ENCODE measurements at regions not wholly inside any gene's neighbourhood (a gene's known extent, or its start where the extent isn't known, plus 50 kb on each side); places are given as distances from the start of the nearest gene placed in this dataset.
"Not testable (repeated sequence)": the region's sequence is repeated elsewhere in the genome, so short reads cannot be mapped to it uniquely, and the experiment has no call there.

- H3K4me3 ChIP-seq (ENCODE audit: low read depth in 1 of 2, low read length in 2 of 2); H3K4me1 ChIP-seq (ENCODE audit: control insufficient read depth in 2 of 2, insufficient read depth in 2 of 2, low read length in 1 of 2); H3K27ac ChIP-seq (ENCODE audit: low read depth in 2 of 2, low read length in 1 of 2); H3K27me3 ChIP-seq (ENCODE audit: control insufficient read depth in 1 of 2, insufficient read depth in 2 of 2, low read length in 2 of 2); H3K9me3 ChIP-seq (ENCODE audit: control insufficient read depth in 2 of 2, insufficient read depth in 1 of 2, low read depth in 1 of 2, low read length in 1 of 2); H3K36me3 ChIP-seq (ENCODE audit: control insufficient read depth in 2 of 2, insufficient read depth in 2 of 2, low read length in 1 of 2): not testable (repeated sequence)
- WGBS, 2 donors = no CpG with 5 or more reads among the region's 17 CpGs
Measured at GRCh38 chr6:26799903-26800633, 140.5 kb upstream of the ZNF322 start.

GRCh38 chr6:26803762-26804161 lies 144.2 kb upstream of the ZNF322 start:
- H3K4me1 ChIP-seq (ENCODE audit: control insufficient read depth in 2 of 2, insufficient read depth in 2 of 2, low read length in 1 of 2); H3K9me3 ChIP-seq (ENCODE audit: control insufficient read depth in 2 of 2, insufficient read depth in 1 of 2, low read depth in 1 of 2, low read length in 1 of 2); H3K4me3 ChIP-seq (ENCODE audit: low read depth in 1 of 2, low read length in 2 of 2); H3K27ac ChIP-seq (ENCODE audit: low read depth in 2 of 2, low read length in 1 of 2); H3K27me3 ChIP-seq (ENCODE audit: control insufficient read depth in 1 of 2, insufficient read depth in 2 of 2, low read length in 2 of 2); H3K36me3 ChIP-seq (ENCODE audit: control insufficient read depth in 2 of 2, insufficient read depth in 2 of 2, low read length in 1 of 2): not testable (repeated sequence)
- WGBS, 2 donors = no CpG with 5 or more reads among the region's 16 CpGs

GRCh38 chr6:26811486-26812116 lies 152.1 kb upstream of the ZNF322 start:
- not testable (repeated sequence) for H3K27me3 ChIP-seq (ENCODE audit: control insufficient read depth in 1 of 2, insufficient read depth in 2 of 2, low read length in 2 of 2); H3K27ac ChIP-seq (ENCODE audit: low read depth in 2 of 2, low read length in 1 of 2); H3K36me3 ChIP-seq (ENCODE audit: control insufficient read depth in 2 of 2, insufficient read depth in 2 of 2, low read length in 1 of 2); H3K4me3 ChIP-seq (ENCODE audit: low read depth in 1 of 2, low read length in 2 of 2); H3K4me1 ChIP-seq (ENCODE audit: control insufficient read depth in 2 of 2, insufficient read depth in 2 of 2, low read length in 1 of 2); H3K9me3 ChIP-seq (ENCODE audit: control insufficient read depth in 2 of 2, insufficient read depth in 1 of 2, low read depth in 1 of 2, low read length in 1 of 2)
- WGBS, 2 donors = no CpG with 5 or more reads among the region's 36 CpGs

- no CpG with 5 or more reads among the region's 5 CpGs for WGBS, 2 donors
- H3K4me3 ChIP-seq (ENCODE audit: low read depth in 1 of 2, low read length in 2 of 2); H3K9me3 ChIP-seq (ENCODE audit: control insufficient read depth in 2 of 2, insufficient read depth in 1 of 2, low read depth in 1 of 2, low read length in 1 of 2); H3K4me1 ChIP-seq (ENCODE audit: control insufficient read depth in 2 of 2, insufficient read depth in 2 of 2, low read length in 1 of 2); H3K27me3 ChIP-seq (ENCODE audit: control insufficient read depth in 1 of 2, insufficient read depth in 2 of 2, low read length in 2 of 2); H3K27ac ChIP-seq (ENCODE audit: low read depth in 2 of 2, low read length in 1 of 2); H3K36me3 ChIP-seq (ENCODE audit: control insufficient read depth in 2 of 2, insufficient read depth in 2 of 2, low read length in 1 of 2): not testable (repeated sequence)
Measured at GRCh38 chr6:26818640-26819225, 159.2 kb upstream of the ZNF322 start.

GRCh38 chr6:26827965-26828364 lies 168.4 kb upstream of the ZNF322 start:
- not testable (repeated sequence) for H3K36me3 ChIP-seq (ENCODE audit: control insufficient read depth in 2 of 2, insufficient read depth in 2 of 2, low read length in 1 of 2)
- no CpG with 5 or more reads among the region's 4 CpGs for WGBS, 2 donors

GRCh38 chr6:26829480-26829879 lies 169.9 kb upstream of the ZNF322 start:
- H3K9me3 ChIP-seq (ENCODE audit: control insufficient read depth in 2 of 2, insufficient read depth in 1 of 2, low read depth in 1 of 2, low read length in 1 of 2); H3K27ac ChIP-seq (ENCODE audit: low read depth in 2 of 2, low read length in 1 of 2); H3K27me3 ChIP-seq (ENCODE audit: control insufficient read depth in 1 of 2, insufficient read depth in 2 of 2, low read length in 2 of 2); H3K4me1 ChIP-seq (ENCODE audit: control insufficient read depth in 2 of 2, insufficient read depth in 2 of 2, low read length in 1 of 2); H3K4me3 ChIP-seq (ENCODE audit: low read depth in 1 of 2, low read length in 2 of 2); H3K36me3 ChIP-seq (ENCODE audit: control insufficient read depth in 2 of 2, insufficient read depth in 2 of 2, low read length in 1 of 2): not testable (repeated sequence)
- no CpG with 5 or more reads among the region's 2 CpGs for WGBS, 2 donors

More at GRCh38 chr6:26827965-26828364, 168.4 kb upstream of the ZNF322 start:
- not testable (repeated sequence) for H3K4me3 ChIP-seq (ENCODE audit: low read depth in 1 of 2, low read length in 2 of 2); H3K27ac ChIP-seq (ENCODE audit: low read depth in 2 of 2, low read length in 1 of 2); H3K4me1 ChIP-seq (ENCODE audit: control insufficient read depth in 2 of 2, insufficient read depth in 2 of 2, low read length in 1 of 2); H3K27me3 ChIP-seq (ENCODE audit: control insufficient read depth in 1 of 2, insufficient read depth in 2 of 2, low read length in 2 of 2); H3K9me3 ChIP-seq (ENCODE audit: control insufficient read depth in 2 of 2, insufficient read depth in 1 of 2, low read depth in 1 of 2, low read length in 1 of 2)

- H3K9me3 ChIP-seq (ENCODE audit: control insufficient read depth in 2 of 2, insufficient read depth in 1 of 2, low read depth in 1 of 2, low read length in 1 of 2); H3K4me1 ChIP-seq (ENCODE audit: control insufficient read depth in 2 of 2, insufficient read depth in 2 of 2, low read length in 1 of 2); H3K4me3 ChIP-seq (ENCODE audit: low read depth in 1 of 2, low read length in 2 of 2); H3K27ac ChIP-seq (ENCODE audit: low read depth in 2 of 2, low read length in 1 of 2); H3K27me3 ChIP-seq (ENCODE audit: control insufficient read depth in 1 of 2, insufficient read depth in 2 of 2, low read length in 2 of 2); H3K36me3 ChIP-seq (ENCODE audit: control insufficient read depth in 2 of 2, insufficient read depth in 2 of 2, low read length in 1 of 2): not testable (repeated sequence)
- 80 to 85% methylated on average over 9 of the region's 9 CpGs for WGBS, 2 donors
Measured at GRCh38 chr6:26830992-26831391, 171.4 kb upstream of the ZNF322 start.

- H3K4me1 ChIP-seq (ENCODE audit: control insufficient read depth in 2 of 2, insufficient read depth in 2 of 2, low read length in 1 of 2); H3K27ac ChIP-seq (ENCODE audit: low read depth in 2 of 2, low read length in 1 of 2); H3K27me3 ChIP-seq (ENCODE audit: control insufficient read depth in 1 of 2, insufficient read depth in 2 of 2, low read length in 2 of 2); H3K9me3 ChIP-seq (ENCODE audit: control insufficient read depth in 2 of 2, insufficient read depth in 1 of 2, low read depth in 1 of 2, low read length in 1 of 2); H3K4me3 ChIP-seq (ENCODE audit: low read depth in 1 of 2, low read length in 2 of 2); H3K36me3 ChIP-seq (ENCODE audit: control insufficient read depth in 2 of 2, insufficient read depth in 2 of 2, low read length in 1 of 2): not testable (repeated sequence)
- WGBS, 2 donors = 93% methylated on average over 4 to 5 of the region's 5 CpGs
Measured at GRCh38 chr6:26835707-26836106, 176.2 kb upstream of the ZNF322 start.

- H3K4me1 ChIP-seq (ENCODE audit: control insufficient read depth in 2 of 2, insufficient read depth in 2 of 2, low read length in 1 of 2); H3K36me3 ChIP-seq (ENCODE audit: control insufficient read depth in 2 of 2, insufficient read depth in 2 of 2, low read length in 1 of 2); H3K27ac ChIP-seq (ENCODE audit: low read depth in 2 of 2, low read length in 1 of 2); H3K9me3 ChIP-seq (ENCODE audit: control insufficient read depth in 2 of 2, insufficient read depth in 1 of 2, low read depth in 1 of 2, low read length in 1 of 2); H3K4me3 ChIP-seq (ENCODE audit: low read depth in 1 of 2, low read length in 2 of 2); H3K27me3 ChIP-seq (ENCODE audit: control insufficient read depth in 1 of 2, insufficient read depth in 2 of 2, low read length in 2 of 2): not testable (repeated sequence)
Measured at GRCh38 chr6:26836657-26837056, 177.1 kb upstream of the ZNF322 start.

GRCh38 chr6:26844823-26845222 lies 185.3 kb upstream of the ZNF322 start:
- H3K9me3 ChIP-seq (ENCODE audit: control insufficient read depth in 2 of 2, insufficient read depth in 1 of 2, low read depth in 1 of 2, low read length in 1 of 2); H3K36me3 ChIP-seq (ENCODE audit: control insufficient read depth in 2 of 2, insufficient read depth in 2 of 2, low read length in 1 of 2); H3K4me3 ChIP-seq (ENCODE audit: low read depth in 1 of 2, low read length in 2 of 2); H3K4me1 ChIP-seq (ENCODE audit: control insufficient read depth in 2 of 2, insufficient read depth in 2 of 2, low read length in 1 of 2); H3K27me3 ChIP-seq (ENCODE audit: control insufficient read depth in 1 of 2, insufficient read depth in 2 of 2, low read length in 2 of 2); H3K27ac ChIP-seq (ENCODE audit: low read depth in 2 of 2, low read length in 1 of 2): not testable (repeated sequence)
- 72 to 95% methylated on average over 2 of the region's 2 CpGs for WGBS, 2 donors

Measured in esophagus (tissue), 2 donors.